HCT116 (cell line): ENCODE measurements at regions not wholly inside any gene's neighbourhood (a gene's known extent, or its start where the extent isn't known, plus 50 kb on each side); places are given as distances from the start of the nearest gene placed in this dataset.

Experiments used
- ATAC-seq: fragments of 200-7000 bp; cut with Tn5 transposase; 2 replicates; pipeline ENCODE4 v1.9.1; 2020; ENCODE audit warnings: mild to moderate bottlenecking, moderate library complexity
- BruUV-seq: library from RNA; stranded (reverse); fragments of 400-500 nt; replicated peaks from 2 replicates; lab custom pipeline; 2021; lab: Mats Ljungman, UMichigan
- CTCF ChIA-PET: fragments of 300-600 bp; sonication (Branson Sonifier 250); formaldehyde crosslinking; loops from one replicate; lab custom pipeline; 2021; ENCODE audit warnings: antibody characterized with exemption; lab: Charles Lee
- POLR2A ChIA-PET: fragments of 300-600, 350-600 bp; sonication (Branson Sonifier 250); formaldehyde crosslinking; loops from one replicate; lab custom pipeline; 2021; ENCODE audit warnings: antibody characterized with exemption; lab: Charles Lee
- RAD21 ChIA-PET, 2 experiments: fragments of 300-600 bp; sonication (Branson Sonifier 250); formaldehyde crosslinking; loops; one replicate each; lab custom pipeline; 2023; ENCODE audit warnings: low total read pairs in 2 of 2; ENCODE audit not compliant: uncharacterized antibody in 2 of 2, unreplicated experiment in 2 of 2, low non-redundant PET in 1 of 2; lab: Charles Lee
- DNase-seq: peaks from one replicate; pipeline ENCODE4 v3.0.0-alpha.2; 2010; ENCODE audit warnings: low read depth, low spot score
- H2AFZ ChIP-seq: fragments of 200-600 bp; shearing (Covaris generic), sonication (generic); 2 replicates; pipeline ENCODE4 v1.6.1; 2017; ENCODE audit warnings: low read depth, mixed run types, mixed read lengths, antibody characterized with exemption, low read length; ENCODE audit not compliant: poor library complexity, severe bottlenecking
- H3K27ac ChIP-seq: 2 replicates; pipeline ENCODE4 v1.5.1; 2012; ENCODE audit warnings: low read depth, low read length
- H3K27me3 ChIP-seq: fragments of 200-600 bp; sonication (generic); 2 replicates; pipeline ENCODE4 v1.6.1; 2016; ENCODE audit warnings: mixed run types, low read length, mixed read lengths; ENCODE audit not compliant: insufficient read depth
- H3K36me3 ChIP-seq, 2 experiments: fragments of 200-500 bp in 1 of 2; fragments of 200-600 bp in 1 of 2; sonication (Bioruptor generic) in 1 of 2; sonication (generic) in 1 of 2; 2 replicates each; pipeline versions ENCODE4 v1.5.1 to v1.6.1; 2014 to 2016; ENCODE audit warnings: low read length in 2 of 2, inconsistent platforms in 1 of 2, mixed read lengths in 1 of 2, mixed run types in 1 of 2; ENCODE audit not compliant: insufficient read depth in 2 of 2, control insufficient read depth in 1 of 2
- H3K4me1 ChIP-seq, 2 experiments: fragments of 200-600 bp in 1 of 2; sonication (generic) in 1 of 2; 2 replicates each; pipeline versions ENCODE4 v1.5.1 to v1.6.1; 2012 to 2017; ENCODE audit warnings: low read length in 2 of 2, inconsistent platforms in 1 of 2, mild to moderate bottlenecking in 1 of 2, mixed read lengths in 1 of 2, mixed run types in 1 of 2, moderate library complexity in 1 of 2; ENCODE audit not compliant: insufficient read depth in 2 of 2, control insufficient read depth in 1 of 2
- H3K4me2 ChIP-seq: fragments of 200-600 bp; sonication (generic); 2 replicates; pipeline ENCODE4 v1.6.1; 2017; ENCODE audit warnings: mixed run types, low read length, mixed read lengths
- H3K4me3 ChIP-seq, 2 experiments: fragments of 200-600 bp in 1 of 2; sonication (generic) in 1 of 2; replicated peaks in 1 of 2; 2 replicates each; pipeline ENCODE4 v1.5.1; 2011 to 2016; ENCODE audit warnings: low read length in 2 of 2, control low read depth in 1 of 2, low read depth in 1 of 2, mild to moderate bottlenecking in 1 of 2, mixed read lengths in 1 of 2, mixed run types in 1 of 2
- H3K79me2 ChIP-seq: fragments of 200-600 bp; sonication (generic); 2 replicates; pipeline ENCODE4 v1.6.1; 2017; ENCODE audit warnings: mild to moderate bottlenecking, mixed run types, low read length, moderate library complexity, mixed read lengths; ENCODE audit not compliant: insufficient read depth
- H3K9ac ChIP-seq: fragments of 200-600 bp; sonication (generic); 2 replicates; pipeline ENCODE4 v1.6.1; 2016; ENCODE audit warnings: low read length, mixed read lengths
- H3K9me2 ChIP-seq: fragments of 200-600 bp; sonication (generic), shearing (Covaris generic); 2 replicates; pipeline ENCODE4 v1.6.1; 2017; ENCODE audit warnings: mixed run types, mild to moderate bottlenecking, moderate library complexity; ENCODE audit not compliant: insufficient read depth
- H3K9me3 ChIP-seq, 2 experiments: fragments of 200-500 bp in 1 of 2; fragments of 200-600 bp in 1 of 2; sonication (Bioruptor generic) in 1 of 2; sonication (generic) in 1 of 2; 2 replicates each; pipeline ENCODE4 v1.6.1; 2014 to 2017; ENCODE audit warnings: low read length in 2 of 2, mixed read lengths in 2 of 2, inconsistent platforms in 1 of 2, low read depth in 1 of 2, mild to moderate bottlenecking in 1 of 2, mixed run types in 1 of 2, moderate library complexity in 1 of 2; ENCODE audit not compliant: control insufficient read depth in 1 of 2, insufficient read depth in 1 of 2
- H4K20me1 ChIP-seq: fragments of 200-600 bp; sonication (generic), shearing (Covaris generic); 2 replicates; pipeline ENCODE4 v1.6.1; 2017; ENCODE audit warnings: mixed run types, mild to moderate bottlenecking, moderate library complexity; ENCODE audit not compliant: insufficient read depth
- EGR1 ChIP-seq: IDR thresholded peaks from 2 replicates; pipeline ENCODE4 v1.6.1; 2012; ENCODE audit warnings: low read depth
- ELF1 ChIP-seq: IDR thresholded peaks from 2 replicates; pipeline ENCODE4 v1.6.1; 2012; ENCODE audit warnings: low read depth, borderline replicate concordance
- EZH2 ChIP-seq: fragments of 200-600 bp; sonication (generic); IDR thresholded peaks from 2 replicates; pipeline ENCODE4 v1.6.1; 2017; ENCODE audit warnings: antibody characterized with exemption, mixed run types
- JUND ChIP-seq: IDR thresholded peaks from 2 replicates; pipeline ENCODE4 v1.6.1; 2012
- POLR2A ChIP-seq: IDR thresholded peaks from 2 replicates; pipeline ENCODE4 v1.7.0; 2011; ENCODE audit warnings: borderline replicate concordance; ENCODE audit not compliant: insufficient read depth, insufficient read length; ENCODE audit errors: extremely low read depth
- POLR2AphosphoS5 ChIP-seq: IDR thresholded peaks from 2 replicates; pipeline ENCODE4 v1.6.1; 2011; ENCODE audit warnings: mild to moderate bottlenecking, low read depth, low read length, moderate library complexity
- SIN3A ChIP-seq: IDR thresholded peaks from 2 replicates; pipeline ENCODE4 v1.6.1; 2012; ENCODE audit warnings: low read depth
- TCF7L2 ChIP-seq: IDR thresholded peaks from 2 replicates; pipeline ENCODE4 v1.7.0; 2011; ENCODE audit warnings: borderline replicate concordance, inconsistent platforms; ENCODE audit not compliant: insufficient read depth, insufficient read length; ENCODE audit errors: extremely low read depth
- ZFX ChIP-seq: fragments of 450-650 bp; IDR thresholded peaks from 2 replicates; pipeline ENCODE4 v1.6.1; 2017
- intact Hi-C: fragments of 100-400 bp; cut with micrococcal nuclease; formaldehyde crosslinking; loops from 2 replicates; pipeline ENCODE4 v1.10.0; 2022
- TF ChIP-seq, protein P1 (sequence below): IDR thresholded peaks from 2 replicates; pipeline ENCODE4 v1.6.1; 2012
- TF ChIP-seq, protein P2 (sequence below): IDR thresholded peaks from 2 replicates; pipeline ENCODE4 v1.6.1; 2012; ENCODE audit warnings: low read depth

DNA sequence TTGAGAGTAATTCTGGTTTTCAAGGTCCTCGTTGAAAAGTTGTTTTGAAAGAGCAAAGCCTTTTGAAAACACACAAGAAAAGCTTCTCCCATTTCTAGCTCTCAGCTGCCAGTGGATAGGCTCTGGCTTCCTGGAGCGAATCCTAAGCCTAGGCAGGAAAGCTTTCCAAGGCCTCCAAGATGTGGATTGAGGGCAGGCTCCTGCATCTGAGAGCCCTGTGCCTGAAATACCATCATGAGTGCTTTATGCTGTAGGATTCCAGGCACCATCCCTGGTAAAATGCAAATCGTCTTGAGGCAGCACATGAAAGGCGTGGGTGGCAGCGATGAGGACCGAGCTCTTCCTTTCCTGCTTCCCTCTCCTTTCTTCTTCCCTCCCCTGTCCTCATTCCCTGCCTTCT is 60.7 kb upstream of the CORO2B start:
- ChIA-PET POLR2A (no interaction called here), CTCF (no interaction called here), RAD21 (no interaction called here)
- Histone ChIP-seq H3K27me3 (no peaks in the 10 kb centered on the region), H3K79me2 (no peaks in the 10 kb centered on the region), H3K36me3 (no peaks in the 10 kb centered on the region), H3K9me2 (no peaks in the 10 kb centered on the region), H3K4me3 (no peak overlapping the region), H4K20me1 (no peaks in the 10 kb centered on the region), H3K4me2 (no peak overlapping the region), H2AFZ (no peak overlapping the region), H3K9me3 (no peaks in the 10 kb centered on the region), H3K9ac (no peak overlapping the region), H3K4me1 (no peaks in the 10 kb centered on the region), H3K27ac (no peak overlapping the region)
- TF ChIP-seq, protein P1, sequence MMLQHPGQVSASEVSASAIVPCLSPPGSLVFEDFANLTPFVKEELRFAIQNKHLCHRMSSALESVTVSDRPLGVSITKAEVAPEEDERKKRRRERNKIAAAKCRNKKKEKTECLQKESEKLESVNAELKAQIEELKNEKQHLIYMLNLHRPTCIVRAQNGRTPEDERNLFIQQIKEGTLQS = no peak
- TF ChIP-seq TCF7L2 = no peak
- TF ChIP-seq ELF1 = no peak
- no peak for TF ChIP-seq EGR1
- TF ChIP-seq JUND = no peak
- TF ChIP-seq EZH2 = no peak
- TF ChIP-seq, protein P2, sequence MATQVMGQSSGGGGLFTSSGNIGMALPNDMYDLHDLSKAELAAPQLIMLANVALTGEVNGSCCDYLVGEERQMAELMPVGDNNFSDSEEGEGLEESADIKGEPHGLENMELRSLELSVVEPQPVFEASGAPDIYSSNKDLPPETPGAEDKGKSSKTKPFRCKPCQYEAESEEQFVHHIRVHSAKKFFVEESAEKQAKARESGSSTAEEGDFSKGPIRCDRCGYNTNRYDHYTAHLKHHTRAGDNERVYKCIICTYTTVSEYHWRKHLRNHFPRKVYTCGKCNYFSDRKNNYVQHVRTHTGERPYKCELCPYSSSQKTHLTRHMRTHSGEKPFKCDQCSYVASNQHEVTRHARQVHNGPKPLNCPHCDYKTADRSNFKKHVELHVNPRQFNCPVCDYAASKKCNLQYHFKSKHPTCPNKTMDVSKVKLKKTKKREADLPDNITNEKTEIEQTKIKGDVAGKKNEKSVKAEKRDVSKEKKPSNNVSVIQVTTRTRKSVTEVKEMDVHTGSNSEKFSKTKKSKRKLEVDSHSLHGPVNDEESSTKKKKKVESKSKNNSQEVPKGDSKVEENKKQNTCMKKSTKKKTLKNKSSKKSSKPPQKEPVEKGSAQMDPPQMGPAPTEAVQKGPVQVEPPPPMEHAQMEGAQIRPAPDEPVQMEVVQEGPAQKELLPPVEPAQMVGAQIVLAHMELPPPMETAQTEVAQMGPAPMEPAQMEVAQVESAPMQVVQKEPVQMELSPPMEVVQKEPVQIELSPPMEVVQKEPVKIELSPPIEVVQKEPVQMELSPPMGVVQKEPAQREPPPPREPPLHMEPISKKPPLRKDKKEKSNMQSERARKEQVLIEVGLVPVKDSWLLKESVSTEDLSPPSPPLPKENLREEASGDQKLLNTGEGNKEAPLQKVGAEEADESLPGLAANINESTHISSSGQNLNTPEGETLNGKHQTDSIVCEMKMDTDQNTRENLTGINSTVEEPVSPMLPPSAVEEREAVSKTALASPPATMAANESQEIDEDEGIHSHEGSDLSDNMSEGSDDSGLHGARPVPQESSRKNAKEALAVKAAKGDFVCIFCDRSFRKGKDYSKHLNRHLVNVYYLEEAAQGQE = no peak
- no peak for TF ChIP-seq POLR2AphosphoS5
- TF ChIP-seq POLR2A = no peak
- no peak for TF ChIP-seq SIN3A
- no peak for TF ChIP-seq ZFX
- intact Hi-C loops = no loop called here
- no TSS peak for BruUV-seq
- no peak for DNase-seq
- ATAC-seq = no peak
